GM18511 (cell line): ENCODE measurements at regions not wholly inside any gene's neighbourhood (a gene's known extent, or its start where the extent isn't known, plus 50 kb on each side); places are given as distances from the start of the nearest gene placed in this dataset.

Experiments used
- ATAC-seq: cut with Tn5 transposase; IDR thresholded peaks from one replicate; pipeline ENCODE4 v1.9.1; 2021; ENCODE audit warnings: mild to moderate bottlenecking, moderate library complexity; ENCODE audit not compliant: unreplicated experiment

- ATAC-seq, result no peak
Measured at GRCh38 chr10:130774871-130775270, 536.6 kb downstream of the TCERG1L start.

DNA sequence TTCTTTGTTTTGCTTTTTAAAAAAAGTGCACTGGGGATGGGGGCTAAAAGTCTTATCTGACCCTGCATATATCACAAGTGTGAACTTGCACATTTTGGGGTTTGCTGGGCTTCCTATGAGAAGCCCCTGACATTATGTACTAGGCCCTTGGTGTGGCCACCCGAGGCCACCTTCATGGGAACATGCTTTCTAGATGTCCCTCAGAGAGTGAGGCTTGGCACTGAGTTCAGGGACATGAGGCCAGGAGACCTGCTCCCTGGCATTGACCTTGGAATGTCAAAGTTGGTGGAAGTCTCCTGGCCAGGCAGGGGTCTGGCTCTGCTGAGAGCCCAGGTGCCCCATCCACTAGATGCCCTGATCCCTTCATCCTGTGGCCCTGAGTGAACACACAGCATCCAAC, 536.2 kb downstream of the TCERG1L start:
- no peak for ATAC-seq

DNA sequence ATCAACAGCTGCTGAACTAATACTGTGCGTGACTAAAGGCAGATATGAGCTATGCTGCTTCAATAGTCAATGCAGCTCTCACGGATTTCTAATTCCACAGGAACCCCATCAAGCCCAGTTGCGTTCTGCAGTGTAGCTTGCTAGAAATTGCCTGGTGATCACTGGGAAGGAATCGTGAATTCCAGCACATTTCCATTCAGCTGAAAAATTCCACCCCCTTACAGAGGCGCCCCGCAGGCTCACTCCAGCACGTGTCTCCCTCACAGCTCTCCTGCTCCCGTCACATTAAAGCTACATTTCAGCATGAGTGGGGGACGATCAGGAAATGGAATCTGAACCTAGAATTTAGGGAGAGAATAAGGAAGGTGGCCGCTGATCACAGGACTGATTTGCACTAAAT, 534.8 kb downstream of the TCERG1L start:
- no peak for ATAC-seq

DNA sequence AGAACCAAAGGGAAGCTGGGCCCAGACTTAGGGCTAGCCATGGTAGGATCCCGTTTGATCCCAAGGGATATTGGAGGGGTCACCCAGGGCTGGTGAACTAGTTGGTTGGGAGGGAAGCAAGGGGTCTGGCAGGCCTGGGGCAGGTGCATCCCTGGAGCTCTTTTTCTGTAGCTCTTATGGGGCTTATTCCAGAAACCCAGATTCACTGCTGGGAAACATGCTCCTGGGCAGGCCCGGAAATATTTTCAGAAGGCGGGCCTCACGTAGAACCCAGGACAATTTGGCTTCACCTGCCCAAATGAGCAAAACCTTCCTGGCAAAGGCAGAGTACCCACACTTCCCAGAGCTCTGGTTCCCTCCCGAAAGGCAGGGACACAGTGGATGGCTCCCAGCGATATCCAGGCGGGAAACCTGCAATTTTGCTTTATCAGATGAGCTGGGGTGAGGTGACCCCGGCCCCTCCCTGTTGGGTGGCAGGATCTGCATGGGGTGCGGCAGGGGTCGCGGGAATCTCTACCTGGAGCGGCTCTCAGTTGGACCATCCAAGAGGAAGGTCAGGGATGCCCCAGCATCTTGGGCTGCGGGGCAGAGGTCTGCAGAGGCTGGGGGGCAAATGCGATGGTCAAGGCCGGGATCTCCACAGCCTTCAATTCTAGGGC, 533.9 kb downstream of the TCERG1L start:
- no peak for ATAC-seq

GRCh38 chr10:130778166-130778545, 533.4 kb downstream of the TCERG1L start:
- ATAC-seq, result no peak

- no peak for ATAC-seq
Measured at GRCh38 chr10:130780763-130781162, 530.8 kb downstream of the TCERG1L start.

GRCh38 chr10:130781206-130781605, 530.3 kb downstream of the TCERG1L start:
- no peak for ATAC-seq

DNA sequence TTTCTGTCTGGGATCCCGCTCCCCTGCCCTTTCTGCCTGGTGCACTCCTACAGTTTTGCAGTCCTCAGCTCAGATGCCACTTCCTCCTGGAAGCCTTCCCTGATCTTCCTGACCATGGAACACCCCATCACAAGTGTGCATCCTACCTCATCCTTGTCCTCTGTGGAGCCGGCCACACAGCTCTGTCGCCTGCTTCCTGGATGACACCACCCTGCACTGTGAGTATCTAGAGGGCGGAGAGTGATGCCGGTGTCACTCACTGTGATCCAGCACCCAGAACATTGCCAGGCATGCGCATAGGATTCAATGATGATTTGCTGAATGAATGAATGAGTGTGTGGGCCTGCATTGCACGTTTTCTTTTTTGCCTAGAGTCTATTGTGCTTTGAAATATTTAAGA, 529.9 kb downstream of the TCERG1L start:
- ATAC-seq, result no peak

GRCh38 chr10:130782467-130782866, 529.1 kb downstream of the TCERG1L start:
- no peak for ATAC-seq

GRCh38 chr10:130784326-130784725, 527.2 kb downstream of the TCERG1L start:
- no peak for ATAC-seq

- no peak for ATAC-seq
Measured at GRCh38 chr10:130786365-130786966, 525.1 kb downstream of the TCERG1L start.

DNA sequence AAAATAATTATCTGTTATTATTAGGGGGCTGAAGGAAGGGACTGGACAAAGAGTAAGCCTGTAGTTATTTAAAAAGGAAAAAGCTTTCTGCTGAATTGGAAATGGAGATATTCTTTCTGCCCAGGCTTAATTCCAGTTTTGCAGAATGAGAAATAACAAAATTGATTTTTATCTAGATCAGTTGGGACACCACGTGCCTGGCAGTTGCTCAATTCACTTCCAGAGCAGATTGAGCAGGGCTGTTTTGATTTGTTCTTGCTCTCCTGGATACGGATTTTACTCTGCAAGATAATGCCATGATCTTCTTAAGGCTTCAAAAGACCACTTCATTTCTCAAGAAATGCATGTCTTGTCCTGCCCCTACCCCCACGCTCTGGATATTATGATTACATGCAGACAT, 524.3 kb downstream of the TCERG1L start:
- ATAC-seq, result no peak

- ATAC-seq, result no peak
Measured at GRCh38 chr10:130787821-130788220, 523.7 kb downstream of the TCERG1L start.

- ATAC-seq, result no peak
Measured at GRCh38 chr10:130790339-130790738, 521.2 kb downstream of the TCERG1L start.

- ATAC-seq, result no peak
Measured at GRCh38 chr10:130792096-130792845, 519.2 kb downstream of the TCERG1L start.

DNA sequence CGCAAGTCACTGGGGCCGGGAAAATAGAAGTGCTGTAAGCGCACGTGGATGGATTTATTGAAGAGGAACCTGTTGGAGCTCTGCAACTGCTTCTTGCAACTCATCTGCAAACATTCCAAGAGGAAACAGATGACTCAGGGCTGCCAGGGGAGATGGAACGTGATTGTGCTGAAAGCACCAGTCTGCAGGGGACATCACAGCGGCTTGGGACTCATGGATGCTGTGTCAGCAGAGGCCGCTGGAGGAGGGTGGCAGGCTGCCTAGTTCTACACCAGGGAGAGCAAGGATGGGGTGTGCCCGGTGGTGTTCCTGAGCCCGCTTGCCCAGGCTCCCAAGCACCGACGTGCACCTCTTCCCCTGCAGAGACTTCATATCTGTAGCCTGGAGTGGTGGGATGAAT, 515.7 kb downstream of the TCERG1L start:
- no peak for ATAC-seq

- no peak for ATAC-seq
Measured at GRCh38 chr10:130799532-130799931, 512.0 kb downstream of the TCERG1L start.

GRCh38 chr10:130800281-130800680, 511.2 kb downstream of the TCERG1L start:
- no peak for ATAC-seq

DNA sequence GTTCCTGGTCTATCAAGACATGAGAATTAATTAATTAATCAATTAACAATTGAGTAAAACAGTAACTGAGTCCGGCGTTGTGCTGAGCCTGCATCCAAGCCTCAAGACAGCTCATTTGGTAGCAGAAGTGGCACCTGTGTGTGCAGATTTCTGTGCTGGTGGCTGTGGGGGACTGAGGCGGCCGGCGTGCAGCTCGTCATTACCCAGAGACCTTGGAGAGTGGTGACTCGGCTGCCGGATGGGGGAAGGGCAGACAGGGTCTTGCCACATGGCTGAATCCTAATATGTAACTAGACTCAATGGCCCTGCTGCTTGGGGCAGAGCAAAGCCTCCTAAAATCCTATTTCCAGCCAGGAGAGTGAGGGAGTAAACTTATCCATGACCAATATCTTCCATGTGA, 510.2 kb downstream of the TCERG1L start:
- no peak for ATAC-seq

- ATAC-seq, result no peak
Measured at GRCh38 chr10:130801784-130802183, 509.7 kb downstream of the TCERG1L start.

DNA sequence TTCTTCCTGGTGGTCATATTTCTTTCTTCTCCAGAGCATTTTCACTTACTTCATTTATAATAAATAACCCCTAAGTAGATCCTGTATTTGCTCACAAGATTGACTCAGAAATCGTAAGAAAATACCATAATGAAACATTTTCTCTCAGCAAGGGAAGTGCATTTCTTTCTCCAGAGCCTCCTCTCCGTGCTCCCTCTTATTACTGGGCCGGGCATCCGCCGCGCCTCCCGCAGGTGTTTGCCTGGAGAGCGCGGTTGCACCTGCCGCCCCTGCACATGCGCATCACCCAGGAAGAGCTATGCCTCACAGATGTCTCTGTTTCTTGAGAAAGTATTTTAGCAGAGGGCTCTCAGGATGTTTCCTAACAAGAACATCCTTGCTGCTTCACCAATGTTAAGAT, 509.2 kb downstream of the TCERG1L start:
- no peak for ATAC-seq

DNA sequence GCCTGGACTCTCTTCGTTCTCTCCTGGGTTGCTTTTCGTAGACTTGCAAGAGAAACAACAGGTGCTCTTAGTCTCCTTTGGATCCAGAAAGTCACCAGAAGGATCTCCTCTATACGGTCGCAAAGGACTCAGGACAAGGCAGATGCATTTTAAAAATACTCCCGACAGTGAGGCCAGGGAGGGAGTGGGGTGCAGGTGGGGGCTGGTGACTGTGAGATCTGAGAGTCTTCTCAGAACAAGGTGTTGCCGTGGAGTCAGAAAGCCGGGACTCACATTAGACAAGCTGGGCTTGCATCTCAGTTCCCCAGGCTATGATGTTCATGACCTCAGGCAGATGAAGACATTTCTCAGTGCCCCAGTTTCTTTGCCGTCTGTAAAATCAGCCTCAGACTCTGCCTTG, 507.2 kb downstream of the TCERG1L start:
- no peak for ATAC-seq
